ENCODE measurements at regions not wholly inside any gene's neighbourhood (a gene's known extent, or its start where the extent isn't known, plus 50 kb on each side); places are given as distances from the start of the nearest gene placed in this dataset.

- Histone ChIP-seq H3K9me3 (ENCODE audit: low read length) (no peaks in the 10 kb centered on the region), H3K79me2 (ENCODE audit: insufficient read depth, low read length) (peaks cover 92% of the 10 kb centered on the region), H2AFZ (ENCODE audit: low read length) (no peak overlapping the region), H3K27ac (ENCODE audit: extremely low read length, insufficient read depth, low read length) (no peak overlapping the region), H3K4me3 (replicated peaks in 1 of 3; ENCODE audit: insufficient read depth in 1 of 3, low read depth in 2 of 3, low read length in 3 of 3) (no peak overlapping the region), H3K4me2 (ENCODE audit: low read depth, low read length) (no peak overlapping the region), H3K36me3 (replicated peaks in 1 of 2; ENCODE audit: control insufficient read depth in 1 of 2, insufficient read depth in 2 of 2, low read length in 2 of 2) (peaks cover 0 to 2% of the 10 kb centered on the region in 2 experiments; a peak in 4 of 5 replicates), H4K20me1 (ENCODE audit: insufficient read depth, low read length) (peaks cover 59% of the 10 kb centered on the region), H3K9ac (ENCODE audit: insufficient read depth, low read depth, low read length) (no peak overlapping the region), H3K27me3 (ENCODE audit: control insufficient read depth in 1 of 2, insufficient read depth in 2 of 2, low read length in 2 of 2) (no peaks in the 10 kb centered on the region), H3K4me1 (ENCODE audit: insufficient read depth, low read length) (peaks cover 39% of the 10 kb centered on the region)
- FAIRE-seq: no peak
- peak; percentile 87 to 94 for TF ChIP-seq MAFK (conservative IDR thresholded peaks at IDR 0.05 in 1 of 2, IDR thresholded peaks at IDR 0.05 in 1 of 2; ENCODE audit: low read length in 2 of 2)
- TF ChIP-seq NCOA5 (CRISPR knock-in tag; IDR thresholded peaks at IDR 0.05): no peak
- peak; percentile 41 for TF ChIP-seq RBM22 (optimal IDR thresholded peaks at IDR 0.05; ENCODE audit: low read length)
- TF ChIP-seq ZNF143 (CRISPR knock-in tag; IDR thresholded peaks at IDR 0.05): no peak
- TF ChIP-seq ZNF549 (CRISPR knock-in tag; IDR thresholded peaks at IDR 0.05): no peak
- TF ChIP-seq ZNF737 (CRISPR knock-in tag; IDR thresholded peaks at IDR 0.05; ENCODE audit: borderline replicate concordance): no peak
- peak; percentile 87 for TF ChIP-seq MAFF (IDR thresholded peaks at IDR 0.05; ENCODE audit: low read depth, low read length)
- no peak for TF ChIP-seq ZBTB10 (CRISPR knock-in tag; IDR thresholded peaks at IDR 0.05; ENCODE audit: borderline replicate concordance)
- TF ChIP-seq ERF (CRISPR knock-in tag; IDR thresholded peaks at IDR 0.05): no peak
- TF ChIP-seq FOXA3 (CRISPR knock-in tag; IDR thresholded peaks at IDR 0.05): no peak
- TF ChIP-seq ZNF75D (CRISPR knock-in tag; IDR thresholded peaks at IDR 0.05; ENCODE audit: borderline replicate concordance): no peak
- TF ChIP-seq ARID3A (IDR thresholded peaks at IDR 0.05; ENCODE audit: low read depth, low read length): no peak
- no peak for TF ChIP-seq NFIC (IDR thresholded peaks at IDR 0.05; ENCODE audit: low read length)
- no peak for TF ChIP-seq ZBTB33 (CRISPR knock-in tag; IDR thresholded peaks at IDR 0.05)
- no peak for TF ChIP-seq ELF1 (CRISPR knock-in tag; IDR thresholded peaks at IDR 0.05)
- no peak for TF ChIP-seq ZBTB43 (CRISPR knock-in tag; conservative IDR thresholded peaks at IDR 0.05)
- 97% methylated on average over 7 of the region's 7 CpGs for WGBS (ENCODE audit: low lambda C conversion rate)
- ChIA-PET POLR2A (no interaction called here), CTCF (ENCODE audit: low intra/inter-chr PET ratio, low total read pairs) (no interaction called here)
- BruUV-seq (replicated peaks): no TSS peak
- DNase-seq (ENCODE audit: low spot score): no peak
- in situ Hi-C loops (cut with HindIII; ENCODE audit: extremely low pct_ligation_motif_present, low pct_unique_long_range_greater_than_20kb) (no loop called here), intact Hi-C loops (cut with micrococcal nuclease; ENCODE audit: unreplicated experiment) (no loop called here)
- no peak for ATAC-seq
These were observed 94.2 kb downstream of the UTRN start for GRCh38 chr6:144379356-144379755.

Data from HepG2 (cell line).